GM18502 (cell line): ENCODE measurements at regions not wholly inside any gene's neighbourhood (a gene's known extent, or its start where the extent isn't known, plus 50 kb on each side); places are given as distances from the start of the nearest gene placed in this dataset.

Experiments used
- ATAC-seq: cut with Tn5 transposase; IDR thresholded peaks from one replicate; pipeline ENCODE4 v1.9.1; 2021; ENCODE audit warnings: mild to moderate bottlenecking; ENCODE audit not compliant: unreplicated experiment, poor library complexity

DNA sequence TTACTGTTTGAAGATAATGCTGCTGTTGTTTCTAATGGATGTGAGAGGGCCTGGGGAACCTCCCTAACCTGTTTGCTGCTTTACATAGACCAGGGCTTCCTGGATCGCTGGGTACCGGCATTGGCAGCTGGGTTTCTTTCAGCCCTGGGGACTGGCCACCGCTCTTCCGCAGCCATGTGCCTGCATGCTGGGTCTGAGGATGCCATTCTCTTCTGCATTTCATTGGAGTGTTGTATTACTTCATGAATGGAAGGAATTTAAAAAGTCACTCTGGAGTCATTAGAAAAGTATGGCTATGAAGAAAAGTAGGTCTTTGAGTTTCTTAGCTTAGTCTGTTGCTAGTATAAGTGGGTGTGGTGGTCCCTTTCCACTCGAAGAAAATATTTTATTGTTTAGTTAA is 107.3 kb upstream of the MGAT5 start:
- ATAC-seq, result no peak

DNA sequence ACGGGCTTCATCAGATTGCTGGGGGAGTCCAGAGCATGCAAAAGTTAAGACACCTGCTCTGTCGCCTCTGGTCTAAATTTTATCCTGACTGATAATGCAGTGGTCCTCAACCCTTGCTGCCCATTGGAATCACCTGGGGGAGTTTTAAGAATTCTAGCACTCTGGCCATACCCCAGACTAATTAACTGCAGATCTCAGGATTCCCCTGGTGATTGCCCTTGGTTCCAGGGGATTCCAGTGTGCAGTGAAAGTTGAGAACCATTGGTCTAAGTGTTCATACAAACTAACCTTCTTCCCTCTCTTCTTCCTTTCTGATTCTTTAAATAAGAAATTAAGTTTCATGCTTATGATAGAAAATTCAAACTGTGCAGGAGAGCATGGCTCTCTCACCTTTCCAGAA is 105.7 kb upstream of the MGAT5 start:
- ATAC-seq, result no peak

DNA sequence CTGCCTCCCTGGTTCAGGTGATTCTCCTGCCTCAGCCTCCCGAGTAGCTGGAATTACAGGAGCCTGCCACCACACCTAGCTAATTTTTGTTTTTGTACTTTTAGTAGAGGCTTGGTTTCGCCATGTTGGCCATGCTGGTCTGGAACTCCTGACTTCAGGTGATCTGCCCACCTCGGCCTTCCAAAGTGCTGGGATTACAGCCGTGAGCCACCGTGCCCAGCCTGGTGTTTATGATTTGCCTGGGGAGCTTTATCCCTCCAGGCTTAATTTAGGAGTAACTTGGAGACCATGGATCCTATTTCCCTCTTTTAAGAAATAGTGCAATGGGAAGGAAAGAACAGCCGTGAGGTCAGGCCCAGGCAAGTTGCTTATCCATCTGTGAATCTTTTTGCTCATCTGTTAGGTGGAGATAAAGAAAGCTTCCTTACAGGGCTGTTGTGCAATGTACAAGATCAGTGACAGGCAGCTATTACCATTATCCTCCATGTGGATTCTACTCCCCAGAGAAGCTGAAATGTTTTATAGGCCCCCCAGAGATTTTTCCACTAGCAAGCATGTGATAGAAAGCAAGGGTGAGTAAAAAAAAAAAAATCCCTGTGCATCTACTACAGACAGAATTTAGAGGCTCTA is 104.9 kb upstream of the MGAT5 start:
- no peak for ATAC-seq

DNA sequence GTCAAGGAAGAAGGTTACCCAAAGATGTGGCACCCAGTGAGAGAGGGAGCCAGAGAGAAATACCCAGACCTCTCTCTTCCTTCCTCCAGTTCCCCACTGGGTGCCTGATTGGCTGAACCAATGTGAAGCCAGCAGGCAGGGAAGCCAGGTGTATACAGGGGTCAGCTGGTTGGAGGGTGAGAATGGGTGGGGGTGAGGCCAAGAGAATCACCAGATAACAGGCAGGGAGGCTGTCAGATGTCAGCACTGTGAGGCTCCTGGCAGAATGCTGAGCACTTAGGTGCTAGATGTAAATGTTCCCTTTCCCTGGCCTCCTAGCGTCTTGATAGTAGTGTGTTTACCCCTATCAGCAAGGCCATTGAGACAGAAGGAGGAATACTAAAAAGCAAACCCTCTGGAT is 104.0 kb upstream of the MGAT5 start:
- no peak for ATAC-seq

DNA sequence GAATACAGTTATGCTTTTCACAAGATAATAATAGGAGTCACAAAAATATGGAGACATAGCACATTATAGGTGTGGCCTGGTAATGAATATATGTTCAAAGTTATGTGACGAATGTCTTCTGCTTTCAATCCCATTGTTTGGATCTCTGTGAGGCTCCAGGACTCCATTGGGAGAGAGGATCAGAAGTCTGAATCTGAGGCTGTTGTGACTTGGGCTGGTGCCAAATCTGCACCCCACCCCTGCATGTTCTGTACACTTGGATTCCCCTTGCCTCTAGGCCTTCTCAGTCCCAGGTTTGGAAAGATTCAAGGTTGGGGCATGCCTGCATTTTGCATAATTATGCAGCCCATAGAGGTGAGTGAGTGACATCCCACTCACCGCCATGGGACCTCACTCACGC is 103.1 kb upstream of the MGAT5 start:
- ATAC-seq, result no peak

DNA sequence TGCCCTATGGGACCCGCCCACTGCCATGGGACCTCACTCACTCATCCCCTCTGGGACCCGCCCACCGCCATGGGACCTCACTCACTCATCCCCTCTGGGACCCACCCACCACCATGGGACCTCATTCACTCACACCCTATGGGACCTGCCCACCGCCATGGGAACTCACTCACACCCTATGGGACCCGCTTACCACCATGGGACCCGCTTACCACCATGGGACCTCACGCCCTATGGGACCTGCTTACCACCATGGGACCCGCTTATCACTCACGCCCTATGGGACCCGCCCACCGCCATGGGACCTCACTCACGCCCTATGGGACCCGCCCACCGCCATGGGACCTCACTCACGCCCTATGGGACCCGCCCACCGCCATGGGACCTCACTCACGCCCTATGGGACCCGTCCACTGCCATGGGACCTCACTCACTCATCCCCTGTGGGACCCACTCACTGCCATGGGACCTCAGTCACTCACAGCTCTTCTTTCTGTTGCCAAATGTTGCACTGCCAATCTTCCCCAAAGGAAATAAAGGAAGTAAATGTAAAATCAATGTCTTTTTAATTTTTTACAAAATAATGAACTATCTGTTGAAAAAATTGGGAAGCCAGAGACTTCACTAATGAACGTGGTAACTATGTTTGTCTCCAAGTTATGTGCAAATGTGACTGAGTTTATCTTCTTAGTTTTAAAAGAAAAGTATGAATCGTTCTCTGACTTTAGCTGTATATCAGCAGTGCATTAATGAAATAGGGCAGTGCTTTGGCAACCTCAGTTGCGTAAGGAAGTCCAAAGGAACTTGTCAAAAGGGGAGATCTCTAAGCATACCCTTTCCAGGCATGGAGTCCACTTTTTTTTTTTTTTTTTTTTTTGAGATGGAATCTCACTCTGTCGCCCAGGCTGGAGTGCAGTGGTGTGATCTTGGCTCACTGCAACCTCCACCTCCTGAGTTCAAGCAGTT is 101.5 kb upstream of the MGAT5 start:
- ATAC-seq, result no peak

DNA sequence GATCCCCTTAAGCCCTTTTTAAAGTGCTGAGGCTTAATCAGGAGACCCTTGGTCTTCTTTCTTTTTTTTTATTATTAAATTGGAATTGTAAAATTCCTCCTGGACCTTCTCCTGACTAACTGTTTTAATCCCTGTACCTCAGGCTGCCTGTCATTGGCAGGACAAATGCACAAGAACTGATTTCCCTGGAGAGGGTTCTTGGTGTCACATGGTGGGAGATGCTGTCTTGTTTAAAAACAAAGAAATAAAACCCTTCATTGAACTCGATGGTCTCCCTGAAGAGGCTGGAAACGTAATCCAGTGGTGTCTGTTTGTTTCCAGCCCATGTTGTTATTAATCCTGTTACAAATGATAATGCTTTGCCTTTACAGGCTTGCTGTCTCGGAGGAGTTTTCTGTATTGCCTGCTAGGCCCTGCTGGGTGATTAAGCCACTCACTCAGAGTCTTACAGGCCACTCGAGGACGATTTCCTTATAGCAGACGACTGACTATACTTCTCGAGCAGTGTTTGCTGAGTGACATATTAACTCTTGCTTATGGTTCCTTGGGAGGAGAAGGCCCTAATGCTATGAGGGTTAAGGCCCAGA is 100.5 kb upstream of the MGAT5 start:
- no peak for ATAC-seq

DNA sequence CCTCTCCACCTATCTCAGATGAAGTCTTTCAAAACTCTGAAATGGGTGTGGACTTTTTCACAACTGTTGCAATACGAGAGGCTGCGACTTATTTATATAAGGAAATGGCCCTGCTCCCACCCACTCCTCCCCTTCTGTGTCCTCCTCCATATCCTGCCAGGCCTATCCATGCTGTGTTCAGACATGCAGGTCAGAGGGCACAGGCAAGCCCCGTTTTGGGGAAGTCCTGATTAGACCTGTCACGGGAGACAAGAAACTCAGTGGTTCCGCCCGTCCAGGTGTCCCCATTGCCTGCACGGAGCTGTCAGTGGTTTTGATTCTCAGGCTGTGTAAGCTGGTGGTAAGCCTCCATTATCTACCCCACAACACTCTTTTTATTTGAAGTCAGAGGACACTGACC is 99.6 kb upstream of the MGAT5 start:
- peak; percentile 80 for ATAC-seq

DNA sequence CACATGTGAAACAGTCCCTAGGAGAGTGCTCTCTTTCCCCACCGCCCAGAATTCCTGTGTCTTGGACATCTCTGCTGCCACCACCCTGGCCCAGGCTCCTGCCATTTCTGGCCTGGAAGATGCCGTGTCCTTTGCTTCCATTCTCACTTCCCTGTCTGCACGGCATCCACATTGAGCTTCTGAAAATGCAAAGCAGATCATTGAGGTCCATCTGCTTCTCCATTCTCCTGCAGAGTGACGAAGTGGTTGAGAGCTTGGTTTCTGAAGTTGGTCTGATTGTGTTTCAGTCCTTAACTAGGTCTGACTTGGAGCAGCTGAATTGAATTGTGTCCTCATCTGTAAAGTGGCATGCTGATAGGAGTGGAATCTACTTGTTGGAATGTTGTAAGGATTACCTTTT is 98.7 kb upstream of the MGAT5 start:
- peak; percentile 87 for ATAC-seq

DNA sequence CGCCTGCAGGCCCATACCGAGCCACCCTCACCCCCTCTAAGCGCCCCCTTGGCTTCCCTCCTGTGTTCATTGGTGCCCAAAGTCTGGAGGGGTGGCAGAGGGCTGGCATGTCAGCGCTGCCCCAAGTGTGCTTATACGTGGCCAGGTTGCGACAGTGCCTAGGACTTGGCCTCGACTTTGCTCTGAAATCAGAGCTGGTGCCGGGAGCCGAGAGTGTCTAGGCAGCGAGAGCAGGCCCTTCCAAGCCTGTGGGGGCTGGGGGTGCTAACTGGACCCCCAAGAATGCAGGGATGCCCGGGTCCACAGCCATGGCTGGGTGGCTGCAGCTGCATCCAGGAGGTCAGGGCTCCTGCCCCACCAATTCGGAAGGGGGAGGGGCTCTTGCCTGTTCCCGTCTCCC is 95.6 kb upstream of the MGAT5 start:
- no peak for ATAC-seq

DNA sequence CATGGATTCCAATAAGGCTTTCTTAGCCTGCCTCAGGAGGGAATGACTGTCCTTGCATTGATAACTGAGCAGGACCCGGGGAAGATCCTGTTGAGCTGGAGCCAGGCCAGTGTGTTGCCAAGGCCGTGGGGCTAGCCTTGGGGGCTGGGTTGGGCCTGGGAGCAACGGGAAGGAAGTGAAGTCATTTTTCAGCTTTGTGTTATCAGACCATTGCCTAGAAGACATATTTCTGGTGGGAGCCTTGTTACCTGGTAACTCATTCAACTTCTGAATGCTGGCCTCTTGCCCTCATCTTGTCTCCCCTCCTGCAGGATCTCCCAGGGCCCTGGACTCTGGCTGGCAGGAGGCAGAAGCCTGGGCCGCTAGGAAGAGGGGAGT is 92.7 kb upstream of the MGAT5 start:
- no peak for ATAC-seq

DNA sequence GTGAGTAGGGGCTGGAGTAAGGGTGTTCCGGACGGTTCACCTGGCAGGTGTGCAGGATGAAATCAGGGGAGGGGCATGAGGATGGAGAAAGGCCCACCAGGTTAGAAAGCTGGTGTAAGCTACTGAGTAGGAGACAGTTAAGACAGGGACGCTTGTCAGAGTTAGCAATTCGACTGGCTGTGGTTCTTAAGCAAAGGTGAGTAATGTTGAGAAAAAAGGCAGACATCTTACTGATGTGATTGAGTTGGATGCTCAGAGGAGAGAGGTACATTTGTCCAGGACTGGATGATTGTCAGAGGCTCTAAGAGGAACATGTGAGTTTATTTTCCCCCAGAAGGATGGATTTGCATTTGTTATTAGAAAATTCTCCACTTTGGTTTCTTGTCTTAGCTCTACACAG is 90.5 kb upstream of the MGAT5 start:
- no peak for ATAC-seq

DNA sequence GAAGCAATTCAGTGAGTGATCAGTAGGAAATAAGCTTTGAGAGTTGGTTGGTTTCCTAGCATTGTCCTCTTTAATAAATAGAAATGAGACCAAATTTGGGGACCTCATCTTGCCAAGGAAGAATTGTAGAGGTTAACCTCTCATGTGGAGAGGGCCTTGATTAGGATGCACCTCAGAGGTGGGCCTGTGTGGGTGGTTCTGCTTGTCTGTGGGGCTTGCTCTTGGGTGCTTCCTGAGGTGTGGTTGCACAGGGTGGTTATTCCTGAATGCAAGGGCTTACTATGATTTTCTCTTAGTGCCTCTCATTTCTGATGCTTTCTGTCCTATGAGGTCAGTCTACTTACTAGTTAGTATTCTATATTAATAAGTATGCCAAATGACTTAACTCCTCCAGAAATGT is 89.6 kb upstream of the MGAT5 start:
- no peak for ATAC-seq

DNA sequence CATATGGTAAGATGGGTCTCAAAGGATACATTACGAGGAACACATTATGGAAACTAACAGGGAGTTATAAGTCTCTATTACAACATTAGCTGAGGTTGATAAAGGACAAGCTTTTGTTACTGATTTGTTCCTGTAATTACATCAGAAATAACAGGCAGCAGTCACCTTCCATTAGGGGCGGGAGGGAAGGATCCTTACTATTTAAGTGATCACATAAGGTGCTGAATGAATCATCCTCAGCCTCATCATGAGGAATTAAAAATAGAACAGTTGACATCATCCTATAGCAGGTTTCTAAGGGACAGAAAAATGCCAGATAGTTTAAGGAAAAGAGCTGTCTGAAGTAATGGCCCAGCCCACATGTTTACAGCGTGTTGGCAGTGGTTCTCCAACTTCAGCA is 86.9 kb upstream of the MGAT5 start:
- ATAC-seq, result no peak

DNA sequence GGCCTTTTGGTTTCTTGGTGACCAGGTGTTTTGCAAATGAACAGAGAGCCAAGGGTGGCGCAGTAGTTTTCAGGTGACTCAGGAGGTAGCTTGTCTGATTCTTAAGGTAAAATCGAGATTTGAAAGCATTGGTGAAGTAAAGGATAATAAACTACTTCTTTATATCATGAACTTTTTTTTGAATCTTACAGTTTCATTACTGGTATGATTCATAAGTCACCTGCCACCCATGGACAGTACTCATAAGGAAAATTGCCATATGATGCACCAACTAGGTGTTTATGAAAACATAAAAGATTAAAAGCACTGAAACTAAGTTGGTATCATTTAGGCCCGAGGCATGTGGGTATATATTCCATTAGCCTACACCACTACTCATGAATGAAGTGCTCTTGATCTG is 84.1 kb upstream of the MGAT5 start:
- peak; percentile 64 for ATAC-seq

DNA sequence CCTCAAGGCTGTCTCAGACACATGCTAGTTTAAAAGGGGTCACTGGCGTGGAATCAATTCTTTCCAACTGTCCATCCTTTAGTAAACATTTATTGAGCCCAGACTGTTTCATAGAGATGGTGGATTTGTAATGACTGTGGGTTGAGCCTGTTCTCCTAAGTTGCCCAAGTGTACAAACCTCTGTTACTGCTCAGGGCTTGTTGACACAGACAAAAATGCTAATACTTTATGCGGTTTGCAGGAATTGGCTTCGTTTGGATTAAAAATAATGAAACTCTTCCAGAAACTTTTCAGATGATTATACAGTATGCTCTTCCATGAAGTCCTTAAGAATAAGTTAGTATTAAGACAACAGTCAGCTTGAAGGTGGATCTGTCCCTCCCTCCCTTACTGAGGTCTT is 83.6 kb upstream of the MGAT5 start:
- ATAC-seq, result no peak

DNA sequence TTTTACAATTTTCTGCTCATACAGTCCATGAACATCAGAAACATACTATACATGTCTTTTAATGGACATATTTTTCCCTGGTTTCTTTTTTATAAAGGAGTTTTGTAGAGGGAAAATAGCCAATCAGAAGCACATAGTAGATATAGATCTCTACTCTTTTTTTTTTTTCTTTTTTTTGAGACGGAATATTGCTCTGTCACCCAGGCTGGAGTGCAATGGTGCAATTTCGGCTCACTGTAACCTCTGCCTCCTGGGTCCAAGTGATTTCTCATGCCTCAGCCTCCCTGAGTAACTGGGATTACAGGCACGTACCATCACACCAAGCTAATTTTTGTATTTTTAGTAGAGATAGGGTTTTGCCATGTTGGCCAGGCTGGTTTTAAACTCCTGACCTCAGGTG is 83.2 kb upstream of the MGAT5 start:
- ATAC-seq, result no peak

DNA sequence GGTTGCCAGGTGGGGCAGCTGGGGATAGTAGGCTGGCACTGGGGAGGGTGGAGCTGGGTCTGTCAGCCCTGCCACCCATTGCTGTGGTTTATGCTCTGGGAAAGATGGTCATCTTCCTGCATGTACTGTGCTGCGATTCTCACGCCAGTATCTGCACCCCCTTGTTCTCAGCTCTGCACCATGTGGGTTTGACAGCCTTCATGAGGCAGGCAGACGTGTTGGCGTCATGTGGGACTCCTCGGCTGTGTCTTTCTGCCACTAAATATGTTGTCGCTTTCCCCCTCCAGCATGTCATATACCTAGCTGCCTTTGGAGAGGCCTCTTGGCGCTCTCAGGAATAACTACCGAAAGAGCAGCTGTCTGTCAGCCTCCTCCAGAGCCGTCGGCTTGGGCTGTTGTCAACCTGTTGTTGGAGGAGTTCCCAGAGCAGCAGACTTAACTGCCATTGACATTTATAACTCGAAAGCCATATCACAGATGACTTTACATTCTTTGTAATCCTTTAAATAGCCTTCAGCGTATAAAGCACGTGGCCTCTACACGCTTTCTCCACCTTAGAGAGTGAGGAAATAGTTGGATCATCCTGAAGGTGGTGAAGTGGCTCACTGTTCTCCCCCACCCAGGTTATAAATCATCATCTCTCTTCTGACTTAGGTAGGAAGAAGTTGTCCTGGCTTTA is 80.4 kb upstream of the MGAT5 start:
- ATAC-seq, result no peak

DNA sequence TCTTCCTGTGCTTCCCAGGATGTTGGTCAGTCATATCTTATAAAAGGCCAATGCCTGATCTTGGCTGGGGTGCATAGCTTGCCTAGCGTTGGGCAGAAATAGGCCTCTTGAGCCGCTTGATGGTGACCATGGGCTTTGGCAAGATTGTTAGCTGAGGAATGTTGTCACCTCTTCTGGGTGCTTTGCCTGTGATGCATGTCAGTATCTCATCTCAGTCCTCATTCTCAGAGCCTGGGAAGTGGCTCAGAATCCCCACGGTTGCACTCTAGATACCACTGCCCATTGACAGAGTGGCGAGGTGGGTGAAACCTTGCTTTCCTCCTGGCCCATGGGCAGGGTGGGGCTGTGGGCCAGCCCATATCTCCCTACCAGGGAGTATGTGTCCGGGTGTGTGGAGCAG is 79.2 kb upstream of the MGAT5 start:
- ATAC-seq, result no peak

DNA sequence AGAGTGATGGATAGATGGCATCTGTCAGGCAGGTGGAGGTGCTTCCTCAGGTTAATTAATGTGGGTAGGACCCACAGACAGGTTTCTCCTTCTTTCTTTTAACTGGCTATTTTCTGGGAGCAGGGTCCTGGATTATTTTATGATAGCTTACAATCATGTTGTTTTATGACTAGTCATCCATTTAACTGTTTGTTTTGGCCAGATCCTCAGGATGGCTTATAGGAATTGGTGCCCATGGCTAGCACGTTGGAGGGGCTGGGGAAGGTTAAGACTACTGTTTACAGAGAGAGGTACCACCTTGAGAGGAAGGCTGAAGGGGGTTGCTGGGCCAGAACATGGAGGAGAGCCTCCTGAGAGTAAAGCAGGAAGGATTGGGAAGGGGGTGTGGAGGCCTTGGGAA is 78.0 kb upstream of the MGAT5 start:
- ATAC-seq, result no peak

DNA sequence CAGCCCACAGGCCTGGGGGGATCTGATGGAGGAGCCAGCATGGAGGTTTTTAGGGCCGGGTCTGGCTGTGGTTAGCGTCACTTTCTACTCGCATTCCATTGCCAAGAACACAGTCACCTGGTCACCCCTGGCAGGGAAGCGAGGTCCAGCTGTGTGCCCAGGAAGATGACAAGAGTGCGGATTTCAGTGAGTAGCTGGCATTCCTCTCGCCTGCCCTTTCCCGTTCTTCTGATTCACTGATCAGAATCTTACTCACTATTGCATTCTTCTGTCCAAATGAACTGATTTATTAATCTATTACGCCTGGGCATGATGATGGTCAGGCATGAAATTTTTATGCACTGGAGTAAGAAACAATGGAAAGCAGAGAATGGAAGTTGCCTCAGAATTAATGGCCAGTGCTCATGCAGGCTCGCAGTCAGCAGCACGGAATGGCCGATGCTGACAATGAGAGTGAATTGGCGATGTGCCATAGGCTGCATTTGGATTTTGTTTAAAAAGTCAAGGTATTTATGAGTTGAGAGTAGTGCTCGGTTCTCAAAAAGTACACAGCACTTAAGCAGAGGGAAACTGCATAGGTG is 76.4 kb upstream of the MGAT5 start:
- no peak for ATAC-seq
